ENCODE measurements at regions not wholly inside any gene's neighbourhood (a gene's known extent, or its start where the extent isn't known, plus 50 kb on each side); places are given as distances from the start of the nearest gene placed in this dataset.

GRCh38 chr6:170172825-170173256 is 118.0 kb downstream of the DLL1 start:
- Mint-ChIP-seq H3K4me3 (no peak overlapping the region), H3K36me3 (no peaks in the 10 kb centered on the region), H3K27me3 (ENCODE audit: low read depth in 3 of 3) (peaks cover 0 to 4% (median 1%) of the 10 kb centered on the region in 3 donors), H3K9me3 (peaks cover 19 to 45% (median 37%) of the 10 kb centered on the region in 7 donors), H3K4me1 (peaks cover 12% of the 10 kb centered on the region), H3K27ac (no peak overlapping the region)
- H3K27ac ChIP-seq (ENCODE audit: low read depth in 1 of 2, low read length in 2 of 2), result no peak overlapping the region
- no peak overlapping the region for H3K4me2 ChIP-seq (replicated peaks; ENCODE audit: extremely low read depth, low read length, poor library complexity, severe bottlenecking)
- no peak overlapping the region for H3K4me3 ChIP-seq (replicated peaks in 1 of 3; ENCODE audit: low read depth in 2 of 3, low read length in 3 of 3)
- no peak overlapping the region for H3K9ac ChIP-seq (ENCODE audit: insufficient read depth, low read length, poor library complexity, severe bottlenecking)
- no peak for TF ChIP-seq CTCF (IDR thresholded peaks at IDR 0.05)
- no peak overlapping the region for H2AFZ ChIP-seq (ENCODE audit: insufficient read depth, low read depth, low read length, poor library complexity, severe bottlenecking)
- peaks cover 11 to 12% of the 10 kb centered on the region in 2 donors for H3K4me1 ChIP-seq (ENCODE audit: control insufficient read depth in 1 of 2, insufficient read depth in 2 of 2, low read length in 2 of 2)
- intact Hi-C loops (cut with micrococcal nuclease), result no loop called here
- H3K36me3 ChIP-seq (replicated peaks in 1 of 2; ENCODE audit: control insufficient read depth in 1 of 2, insufficient read depth in 2 of 2, low read length in 2 of 2), result no peaks in the 10 kb centered on the region
- 97% methylated on average over 26 of the region's 28 CpGs for WGBS (ENCODE audit: insufficient coverage)
- no peaks in the 10 kb centered on the region for H3K79me2 ChIP-seq (ENCODE audit: insufficient read depth, low read length)
- H4K20me1 ChIP-seq (ENCODE audit: insufficient read depth, low read length), result no peaks in the 10 kb centered on the region
- no peaks in the 10 kb centered on the region for H3K27me3 ChIP-seq (ENCODE audit: control insufficient read depth in 2 of 2, insufficient read depth in 2 of 2, low read length in 2 of 2)
- no peak for DNase-seq
- H3K9me3 ChIP-seq (replicated peaks in 1 of 2; ENCODE audit: control insufficient read depth in 1 of 2, insufficient read depth in 1 of 2, low read length in 2 of 2), result peaks cover 42 to 45% of the 10 kb centered on the region in 2 donors

DNA sequence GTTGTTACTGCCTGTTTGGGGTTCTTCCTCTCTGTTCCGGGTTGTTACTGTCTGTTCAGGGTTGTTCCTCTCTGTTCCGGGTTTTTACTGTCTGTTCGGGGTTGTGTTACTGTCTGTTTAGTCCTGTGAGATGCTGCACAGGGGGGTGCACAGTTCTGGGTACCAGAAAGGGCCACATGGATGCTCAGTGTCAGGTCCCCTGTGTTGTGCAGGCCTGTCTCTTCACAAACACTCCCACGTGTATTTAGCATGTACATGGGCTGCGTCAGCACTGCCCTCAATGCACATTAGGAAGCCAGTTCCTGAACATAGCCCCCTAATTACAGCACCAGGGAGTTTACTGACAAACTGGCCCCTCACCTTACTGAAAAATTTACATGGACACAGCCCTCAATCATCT is 118.5 kb downstream of the DLL1 start:
- intact Hi-C loops (cut with micrococcal nuclease), result no loop called here
- H3K27ac ChIP-seq (ENCODE audit: low read depth in 1 of 2, low read length in 2 of 2), result no peak overlapping the region
- 100% methylated on average over 2 of the region's 5 CpGs for WGBS (ENCODE audit: insufficient coverage)
- H4K20me1 ChIP-seq (ENCODE audit: insufficient read depth, low read length), result no peaks in the 10 kb centered on the region
- H2AFZ ChIP-seq (ENCODE audit: insufficient read depth, low read depth, low read length, poor library complexity, severe bottlenecking), result no peak overlapping the region
- no peaks in the 10 kb centered on the region for H3K79me2 ChIP-seq (ENCODE audit: insufficient read depth, low read length)
- H3K4me1 ChIP-seq (ENCODE audit: control insufficient read depth in 1 of 2, insufficient read depth in 2 of 2, low read length in 2 of 2), result peaks cover 11 to 12% of the 10 kb centered on the region in 2 donors
- H3K9ac ChIP-seq (ENCODE audit: insufficient read depth, low read length, poor library complexity, severe bottlenecking), result no peak overlapping the region
- H3K4me1 Mint-ChIP-seq, result peaks cover 12% of the 10 kb centered on the region
- no peaks in the 10 kb centered on the region for H3K36me3 ChIP-seq (replicated peaks in 1 of 2; ENCODE audit: control insufficient read depth in 1 of 2, insufficient read depth in 2 of 2, low read length in 2 of 2)
- H3K4me2 ChIP-seq (replicated peaks; ENCODE audit: extremely low read depth, low read length, poor library complexity, severe bottlenecking), result no peak overlapping the region
- TF ChIP-seq CTCF (IDR thresholded peaks at IDR 0.05), result no peak
- no peaks in the 10 kb centered on the region for H3K36me3 Mint-ChIP-seq
- H3K27me3 ChIP-seq (ENCODE audit: control insufficient read depth in 2 of 2, insufficient read depth in 2 of 2, low read length in 2 of 2), result no peaks in the 10 kb centered on the region
- peaks cover 22 to 48% (median 41%) of the 10 kb centered on the region in 7 donors for H3K9me3 Mint-ChIP-seq
- H3K27ac Mint-ChIP-seq, result no peak overlapping the region
- no peak for DNase-seq
- peaks cover 46 to 49% of the 10 kb centered on the region in 2 donors for H3K9me3 ChIP-seq (replicated peaks in 1 of 2; ENCODE audit: control insufficient read depth in 1 of 2, insufficient read depth in 1 of 2, low read length in 2 of 2)
- no peak overlapping the region for H3K4me3 Mint-ChIP-seq
- no peak overlapping the region for H3K4me3 ChIP-seq (replicated peaks in 1 of 3; ENCODE audit: low read depth in 2 of 3, low read length in 3 of 3)
- H3K27me3 Mint-ChIP-seq (ENCODE audit: low read depth in 3 of 3), result peaks cover 0 to 4% (median 1%) of the 10 kb centered on the region in 3 donors

Measured in CD14-positive monocyte (primary cell).